ENCODE measurements at regions not wholly inside any gene's neighbourhood (a gene's known extent, or its start where the extent isn't known, plus 50 kb on each side); places are given as distances from the start of the nearest gene placed in this dataset.

DNA sequence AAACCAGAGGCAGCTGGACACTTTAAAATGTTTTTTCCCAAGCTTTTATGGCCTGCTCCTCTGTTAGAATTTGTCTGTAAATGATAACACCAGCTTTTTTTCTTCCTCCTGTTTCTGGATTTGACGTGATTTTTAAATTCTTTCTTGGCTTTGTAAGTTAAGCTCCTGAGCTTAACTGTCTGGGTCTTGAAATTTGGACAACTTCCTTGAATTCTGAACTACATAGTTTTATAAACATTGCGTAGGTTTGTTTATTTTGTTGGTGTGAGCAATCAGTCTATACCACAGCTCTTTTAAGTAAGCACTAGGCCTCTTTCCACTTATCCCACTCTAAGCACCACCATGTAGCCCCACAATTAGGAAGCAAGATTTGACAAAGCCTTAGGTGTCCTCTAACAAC is 144.4 kb upstream of the GUCY1A1 start:
- Histone ChIP-seq H3K4me1 (ENCODE audit: insufficient read depth, low read length) (no peaks in the 10 kb centered on the region), H3K4me2 (ENCODE audit: insufficient read depth, insufficient read length, low read length) (no peak overlapping the region), H3K27ac (ENCODE audit: insufficient read length, low read depth, low read length) (no peak overlapping the region), H4K20me1 (ENCODE audit: control insufficient read depth, insufficient read depth, insufficient read length) (no peaks in the 10 kb centered on the region), H4K5ac (ENCODE audit: insufficient read length, low read depth, low read length) (no peak overlapping the region), H4K91ac (ENCODE audit: insufficient read length, low read depth, low read length) (no peak overlapping the region), H4K8ac (replicated peaks; ENCODE audit: insufficient read length, low read depth, low read length) (no peak overlapping the region), H2BK20ac (ENCODE audit: low read depth, low read length, poor library complexity, severe bottlenecking) (no peak overlapping the region), H3K23me2 (ENCODE audit: insufficient read length, low read depth, low read length, poor library complexity, severe bottlenecking) (no peaks in the 10 kb centered on the region), H3K18ac (ENCODE audit: insufficient read length, low read depth, low read length) (no peak overlapping the region), H3K79me1 (ENCODE audit: insufficient read depth, low read depth, low read length, poor library complexity, severe bottlenecking) (no peaks in the 10 kb centered on the region), H3K56ac (ENCODE audit: insufficient read length, low read depth, low read length) (no peak overlapping the region), H3K27me3 (ENCODE audit: insufficient read depth, low read length) (no peaks in the 10 kb centered on the region), H3K14ac (ENCODE audit: insufficient read depth, low read length) (no peak overlapping the region), H3K4ac (ENCODE audit: low read depth, low read length) (no peak overlapping the region), H3K79me2 (ENCODE audit: insufficient read depth, low read length) (no peaks in the 10 kb centered on the region), H2BK120ac (ENCODE audit: low read depth, low read length, poor library complexity, severe bottlenecking) (no peak overlapping the region), H2AK5ac (ENCODE audit: insufficient read length, low read length) (no peak overlapping the region), H2BK5ac (ENCODE audit: insufficient read length, low read length) (no peak overlapping the region), H2BK12ac (ENCODE audit: insufficient read length, low read depth, low read length) (no peak overlapping the region), H3K23ac (ENCODE audit: insufficient read length, low read depth, low read length) (no peak overlapping the region), H3K9ac (ENCODE audit: extremely low read depth, insufficient read length, low read length) (no peak overlapping the region), H2BK15ac (ENCODE audit: low read depth, low read length) (no peak overlapping the region), H2AFZ (ENCODE audit: low read length) (no peak overlapping the region), H3K9me3 (ENCODE audit: control insufficient read depth, low read depth, low read length) (no peaks in the 10 kb centered on the region), H3T11ph (ENCODE audit: low read length) (no peak overlapping the region)
- Mint-ChIP-seq H3K27me3 (ENCODE audit: low read depth) (no peaks in the 10 kb centered on the region), H3K4me1 (no peaks in the 10 kb centered on the region), H3K4me3 (no peak overlapping the region), H3K9me3 (peaks cover 16 to 21% of the 10 kb centered on the region in 2 experiments; a peak in 4 of 5 replicates), H3K36me3 (ENCODE audit: insufficient read depth in 1 of 3, low read depth in 3 of 3) (peaks cover 0 to 17% (median 6%) of the 10 kb centered on the region in 3 experiments; a peak in 5 of 7 replicates), H3K27ac (no peak overlapping the region)
- no CpG with 5 or more reads among the region's 2 CpGs for WGBS (ENCODE audit: extremely low coverage, insufficient read length, low lambda C conversion rate)
- no peak for TF ChIP-seq CTCF (conservative IDR thresholded peaks at IDR 0.05)
- DNase-seq, result no peak

Data from H9 (cell line).